ENCODE measurements at regions not wholly inside any gene's neighbourhood (a gene's known extent, or its start where the extent isn't known, plus 50 kb on each side); places are given as distances from the start of the nearest gene placed in this dataset.

DNA sequence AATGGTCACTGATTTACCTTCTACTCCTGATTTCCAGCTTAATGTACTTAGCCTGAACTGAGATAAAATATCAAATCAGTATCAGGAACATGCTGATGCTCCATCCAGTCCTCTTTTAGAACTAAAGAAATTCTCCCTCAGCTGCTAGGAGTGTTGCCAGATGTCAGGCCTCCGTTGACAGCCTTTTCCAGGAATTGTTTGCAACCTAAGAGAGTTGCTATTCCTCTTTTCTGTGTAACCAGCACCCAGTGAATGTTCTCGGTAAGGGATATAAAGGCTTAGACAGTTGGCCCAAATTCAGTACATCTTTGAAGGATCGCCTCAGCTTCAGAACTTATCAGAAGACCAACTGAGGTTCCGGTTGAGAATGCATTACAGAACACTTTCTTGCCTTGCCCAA, 559.0 kb downstream of the PCDH17 start:
- DNase-seq, result no peak
- Histone ChIP-seq H2BK12ac (ENCODE audit: insufficient read length, low read depth, low read length) (no peak overlapping the region), H3K79me1 (ENCODE audit: insufficient read depth, low read depth, low read length, poor library complexity, severe bottlenecking) (no peaks in the 10 kb centered on the region), H2BK15ac (ENCODE audit: low read depth, low read length) (no peak overlapping the region), H4K20me1 (ENCODE audit: control insufficient read depth, insufficient read depth, insufficient read length) (no peaks in the 10 kb centered on the region), H3K14ac (ENCODE audit: insufficient read depth, low read length) (no peak overlapping the region), H3K56ac (ENCODE audit: insufficient read length, low read depth, low read length) (no peak overlapping the region), H3K27me3 (ENCODE audit: insufficient read depth, low read length) (no peaks in the 10 kb centered on the region), H3K4me1 (ENCODE audit: insufficient read depth, low read length) (no peaks in the 10 kb centered on the region), H4K91ac (ENCODE audit: insufficient read length, low read depth, low read length) (no peak overlapping the region), H3K23me2 (ENCODE audit: insufficient read length, low read depth, low read length, poor library complexity, severe bottlenecking) (no peaks in the 10 kb centered on the region), H2AK5ac (ENCODE audit: insufficient read length, low read length) (no peak overlapping the region), H2AFZ (ENCODE audit: low read length) (no peak overlapping the region), H2BK20ac (ENCODE audit: low read depth, low read length, poor library complexity, severe bottlenecking) (no peak overlapping the region), H4K5ac (ENCODE audit: insufficient read length, low read depth, low read length) (no peak overlapping the region), H3K27ac (ENCODE audit: insufficient read length, low read depth, low read length) (no peak overlapping the region), H2BK120ac (ENCODE audit: low read depth, low read length, poor library complexity, severe bottlenecking) (no peak overlapping the region), H3K4me2 (ENCODE audit: insufficient read depth, insufficient read length, low read length) (no peak overlapping the region), H3K79me2 (ENCODE audit: insufficient read depth, low read length) (no peaks in the 10 kb centered on the region), H3K9ac (ENCODE audit: extremely low read depth, insufficient read length, low read length) (no peak overlapping the region), H2BK5ac (ENCODE audit: insufficient read length, low read length) (no peak overlapping the region), H3T11ph (ENCODE audit: low read length) (no peak overlapping the region), H4K8ac (replicated peaks; ENCODE audit: insufficient read length, low read depth, low read length) (no peak overlapping the region), H3K23ac (ENCODE audit: insufficient read length, low read depth, low read length) (no peak overlapping the region), H3K4ac (ENCODE audit: low read depth, low read length) (no peak overlapping the region), H3K18ac (ENCODE audit: insufficient read length, low read depth, low read length) (no peak overlapping the region), H3K9me3 (ENCODE audit: control insufficient read depth, low read depth, low read length) (no peaks in the 10 kb centered on the region)
- Mint-ChIP-seq H3K9me3 (no peaks in the 10 kb centered on the region; a peak in 1 of 5 replicates), H3K4me3 (no peak overlapping the region), H3K27ac (peak overlapping the region in 1 of 3 experiments; percentile 70; a peak in 1 of 7 replicates), H3K36me3 (ENCODE audit: insufficient read depth in 1 of 3, low read depth in 3 of 3) (no peaks in the 10 kb centered on the region), H3K4me1 (no peaks in the 10 kb centered on the region), H3K27me3 (ENCODE audit: low read depth) (no peaks in the 10 kb centered on the region)
- WGBS (ENCODE audit: extremely low coverage, insufficient read length, low lambda C conversion rate), result no CpG with 5 or more reads among the region's 4 CpGs
- TF ChIP-seq, protein P1, sequence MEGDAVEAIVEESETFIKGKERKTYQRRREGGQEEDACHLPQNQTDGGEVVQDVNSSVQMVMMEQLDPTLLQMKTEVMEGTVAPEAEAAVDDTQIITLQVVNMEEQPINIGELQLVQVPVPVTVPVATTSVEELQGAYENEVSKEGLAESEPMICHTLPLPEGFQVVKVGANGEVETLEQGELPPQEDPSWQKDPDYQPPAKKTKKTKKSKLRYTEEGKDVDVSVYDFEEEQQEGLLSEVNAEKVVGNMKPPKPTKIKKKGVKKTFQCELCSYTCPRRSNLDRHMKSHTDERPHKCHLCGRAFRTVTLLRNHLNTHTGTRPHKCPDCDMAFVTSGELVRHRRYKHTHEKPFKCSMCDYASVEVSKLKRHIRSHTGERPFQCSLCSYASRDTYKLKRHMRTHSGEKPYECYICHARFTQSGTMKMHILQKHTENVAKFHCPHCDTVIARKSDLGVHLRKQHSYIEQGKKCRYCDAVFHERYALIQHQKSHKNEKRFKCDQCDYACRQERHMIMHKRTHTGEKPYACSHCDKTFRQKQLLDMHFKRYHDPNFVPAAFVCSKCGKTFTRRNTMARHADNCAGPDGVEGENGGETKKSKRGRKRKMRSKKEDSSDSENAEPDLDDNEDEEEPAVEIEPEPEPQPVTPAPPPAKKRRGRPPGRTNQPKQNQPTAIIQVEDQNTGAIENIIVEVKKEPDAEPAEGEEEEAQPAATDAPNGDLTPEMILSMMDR (conservative IDR thresholded peaks at IDR 0.05), result no peak
